ENCODE measurements at regions not wholly inside any gene's neighbourhood (a gene's known extent, or its start where the extent isn't known, plus 50 kb on each side); places are given as distances from the start of the nearest gene placed in this dataset.
"Not testable (repeated sequence)": the region's sequence is repeated elsewhere in the genome, so short reads cannot be mapped to it uniquely, and the experiment has no call there.

- Histone ChIP-seq H3K36me3 (no peaks in the 10 kb centered on the region), H3K9me3 (no peaks in the 10 kb centered on the region), H3K4me1 (no peaks in the 10 kb centered on the region), H3K4me3 (no peak overlapping the region), H3K27ac (no peak overlapping the region), H3K27me3 (no peaks in the 10 kb centered on the region)
- TF ChIP-seq EP300 (IDR thresholded peaks at IDR 0.05) (no peak), CTCF (IDR thresholded peaks at IDR 0.05) (no peak), POLR2A (IDR thresholded peaks at IDR 0.05) (no peak)
- 27 to 43% methylated on average over 1 of the region's 1 CpG for WGBS, 2 donors
- DNase-seq (ENCODE audit: low spot score in 2 of 2): no peak
Observed at GRCh38 chr14:98916476-98916875, 355.5 kb downstream of the BCL11B start.

GRCh38 chr14:98919434-98919833 lies 352.6 kb downstream of the BCL11B start:
- no peak for DNase-seq (ENCODE audit: low spot score in 2 of 2)
- WGBS, 2 donors: 35 to 58% methylated on average over 2 of the region's 2 CpGs

GRCh38 chr14:98921306-98921705 lies 350.7 kb downstream of the BCL11B start:
- H3K4me3 ChIP-seq; H3K9me3 ChIP-seq; H3K27ac ChIP-seq; H3K4me1 ChIP-seq; DNase-seq (ENCODE audit: low spot score in 2 of 2); H3K36me3 ChIP-seq; H3K27me3 ChIP-seq: not testable (repeated sequence)
- WGBS, 2 donors: 84 to 93% methylated on average over 3 of the region's 3 CpGs

More at GRCh38 chr14:98919434-98919833, 352.6 kb downstream of the BCL11B start:
- Histone ChIP-seq H3K27ac (no peak overlapping the region), H3K9me3 (peaks cover 0 to 10% (median 0%) of the 10 kb centered on the region in 4 donors), H3K4me1 (no peaks in the 10 kb centered on the region), H3K27me3 (no peaks in the 10 kb centered on the region), H3K4me3 (no peak overlapping the region), H3K36me3 (no peaks in the 10 kb centered on the region)
- TF ChIP-seq EP300 (IDR thresholded peaks at IDR 0.05): no peak
- no peak for TF ChIP-seq POLR2A (IDR thresholded peaks at IDR 0.05)
- no peak for TF ChIP-seq CTCF (IDR thresholded peaks at IDR 0.05)

GRCh38 chr14:98923596-98923995 lies 348.4 kb downstream of the BCL11B start:
- no peak overlapping the region for H3K4me3 ChIP-seq
- WGBS, 2 donors: 74 to 95% methylated on average over 1 of the region's 1 CpG
- no peak for TF ChIP-seq POLR2A (IDR thresholded peaks at IDR 0.05)
- TF ChIP-seq CTCF (IDR thresholded peaks at IDR 0.05): no peak
- no peak for TF ChIP-seq EP300 (IDR thresholded peaks at IDR 0.05)
- H3K27me3 ChIP-seq: no peaks in the 10 kb centered on the region
- peaks cover 0 to 10% (median 0%) of the 10 kb centered on the region in 4 donors for H3K9me3 ChIP-seq
- H3K4me1 ChIP-seq: no peaks in the 10 kb centered on the region
- no peaks in the 10 kb centered on the region for H3K36me3 ChIP-seq
- DNase-seq (ENCODE audit: low spot score in 2 of 2): no peak
- H3K27ac ChIP-seq: no peak overlapping the region

- DNase-seq (ENCODE audit: low spot score in 2 of 2): no peak
- Histone ChIP-seq H3K4me1 (no peaks in the 10 kb centered on the region), H3K4me3 (no peak overlapping the region), H3K9me3 (peaks cover 0 to 10% (median 0%) of the 10 kb centered on the region in 4 donors), H3K27me3 (no peaks in the 10 kb centered on the region), H3K36me3 (no peaks in the 10 kb centered on the region), H3K27ac (no peak overlapping the region)
- TF ChIP-seq CTCF (IDR thresholded peaks at IDR 0.05) (no peak), POLR2A (IDR thresholded peaks at IDR 0.05) (no peak), EP300 (IDR thresholded peaks at IDR 0.05) (no peak)
- 89 to 90% methylated on average over 8 of the region's 8 CpGs for WGBS, 2 donors
Observed at GRCh38 chr14:98924046-98924445, 348.0 kb downstream of the BCL11B start.
